ENCODE measurements at regions not wholly inside any gene's neighbourhood (a gene's known extent, or its start where the extent isn't known, plus 50 kb on each side); places are given as distances from the start of the nearest gene placed in this dataset.

DNA sequence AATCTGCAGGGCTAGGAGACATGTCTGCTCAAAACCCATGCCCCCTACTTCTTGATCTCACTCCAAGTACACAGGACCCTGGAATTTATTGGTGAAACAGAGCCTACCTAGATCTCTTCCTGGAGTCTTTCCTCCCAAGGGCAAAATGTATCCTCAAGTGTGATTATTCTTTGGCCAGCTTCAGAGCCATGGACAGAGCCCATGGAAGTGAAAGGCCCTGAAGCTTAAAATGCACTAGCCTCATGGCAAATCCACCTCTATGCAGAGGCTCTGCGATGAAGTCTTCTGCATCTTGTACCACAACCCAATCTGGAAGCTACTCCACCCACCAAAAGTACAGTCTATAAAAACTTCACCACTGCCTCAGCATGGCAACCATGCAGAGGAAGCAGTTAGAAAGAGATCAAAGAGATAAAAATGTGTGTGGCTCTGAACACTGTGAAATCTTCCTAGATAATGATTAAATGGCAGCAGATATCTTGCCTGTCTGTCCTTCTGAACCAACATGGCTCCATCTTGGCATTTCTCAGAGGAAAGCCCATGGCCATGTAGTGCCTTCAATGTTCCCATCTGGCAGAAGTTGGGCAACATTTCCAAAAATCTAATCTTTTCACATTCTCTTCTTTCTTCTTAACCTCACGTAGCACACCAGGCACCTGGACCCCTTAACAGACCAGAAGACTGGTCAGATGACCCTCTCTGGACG, 142.9 kb upstream of the KLF7 start:
- Histone ChIP-seq H3K27me3 (no peaks in the 10 kb centered on the region), H3K9me3 (no peaks in the 10 kb centered on the region), H3K36me3 (no peaks in the 10 kb centered on the region), H3K9ac (no peak overlapping the region), H3K4me2 (no peak overlapping the region), H3K27ac (no peak overlapping the region), H4K20me1 (no peaks in the 10 kb centered on the region), H3K4me1 (no peaks in the 10 kb centered on the region), H3K4me3 (no peak overlapping the region)
- TF ChIP-seq Cebpa-rat (IDR thresholded peaks at IDR 0.05) = no peak

DNA sequence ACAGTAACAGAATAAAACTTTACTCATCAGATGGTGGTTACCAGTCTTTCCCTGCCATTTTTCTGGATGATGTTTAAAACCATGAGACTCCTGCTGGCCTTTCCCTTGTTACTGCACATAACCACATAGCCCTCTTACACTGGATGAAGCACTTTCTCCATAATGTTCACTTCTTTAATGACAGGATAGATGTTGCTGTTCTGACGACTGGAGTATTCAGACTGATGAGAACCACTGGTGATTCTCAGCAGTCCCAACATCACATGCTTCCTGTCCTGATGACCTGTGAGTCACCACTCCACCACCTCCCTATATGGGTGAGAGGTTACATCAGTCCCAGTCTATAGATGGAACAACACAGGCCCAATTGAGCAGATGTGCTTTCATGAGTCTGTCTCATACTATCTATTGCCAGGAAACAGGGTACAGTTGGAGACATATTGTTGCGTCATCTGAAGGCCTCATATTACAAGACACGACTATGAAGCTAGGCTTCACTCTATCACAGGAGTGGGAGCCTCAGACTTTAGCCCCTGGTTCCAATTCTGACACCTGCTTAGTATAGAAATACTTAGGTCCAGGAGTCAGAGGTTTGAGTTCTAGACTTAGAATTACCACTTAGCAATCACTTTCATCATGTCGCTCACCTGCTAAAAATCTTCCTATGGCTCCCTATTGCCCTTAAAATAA, 145.7 kb upstream of the KLF7 start:
- Histone ChIP-seq H3K4me2 (no peak overlapping the region), H3K27ac (no peak overlapping the region), H3K4me3 (no peak overlapping the region)

DNA sequence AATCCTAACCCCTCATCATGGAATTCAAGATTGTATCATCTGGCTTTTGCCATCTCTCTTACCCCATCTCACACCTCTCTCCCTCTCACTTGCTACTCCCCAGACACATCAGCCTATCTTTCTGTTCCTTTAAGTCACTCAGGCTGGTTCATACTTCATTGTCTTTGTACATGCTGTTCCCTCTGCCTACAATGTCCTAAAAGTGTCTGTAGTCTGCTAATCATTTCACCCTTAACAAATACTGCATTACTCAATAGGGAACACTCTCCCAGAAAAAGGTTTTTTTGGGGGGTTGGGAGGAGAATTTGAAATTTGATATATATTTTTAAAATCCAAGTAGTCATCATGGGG, 146.2 kb upstream of the KLF7 start:
- H3K4me1 ChIP-seq = no peaks in the 10 kb centered on the region
- H3K4me2 ChIP-seq = no peak overlapping the region
- TF ChIP-seq Cebpa-rat (IDR thresholded peaks at IDR 0.05) = no peak
- no peaks in the 10 kb centered on the region for H3K9me3 ChIP-seq
- no peak overlapping the region for H3K9ac ChIP-seq
- no peak overlapping the region for H3K4me3 ChIP-seq
- no peaks in the 10 kb centered on the region for H4K20me1 ChIP-seq
- no peak overlapping the region for H3K27ac ChIP-seq
- no peaks in the 10 kb centered on the region for H3K36me3 ChIP-seq
- no peaks in the 10 kb centered on the region for H3K27me3 ChIP-seq

More for the DNA sequence above, 145.7 kb upstream of the KLF7 start:
- H3K36me3 ChIP-seq = no peaks in the 10 kb centered on the region
- H3K9ac ChIP-seq = no peak overlapping the region
- H3K9me3 ChIP-seq = no peaks in the 10 kb centered on the region
- no peak for TF ChIP-seq Cebpa-rat (IDR thresholded peaks at IDR 0.05)
- no peaks in the 10 kb centered on the region for H3K27me3 ChIP-seq
- H4K20me1 ChIP-seq = no peaks in the 10 kb centered on the region
- no peaks in the 10 kb centered on the region for H3K4me1 ChIP-seq

DNA sequence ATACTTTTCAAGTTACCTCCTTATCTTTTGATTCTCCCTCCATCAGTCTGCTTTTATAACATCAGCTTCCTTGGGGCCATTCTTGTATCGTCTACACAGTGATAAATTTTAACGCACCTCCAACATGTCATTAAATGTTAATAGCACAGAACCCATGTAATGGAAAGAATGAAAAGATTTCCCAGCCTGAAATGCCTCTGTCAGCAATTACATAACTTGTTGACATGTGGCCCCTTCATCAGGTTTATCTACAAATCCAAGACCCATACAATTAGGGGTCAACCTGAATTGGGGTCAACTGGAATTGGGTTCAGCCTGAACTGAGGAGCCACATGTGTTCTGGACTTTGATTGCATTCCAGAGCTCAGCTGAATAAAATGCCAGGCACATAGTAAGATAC, 148.2 kb upstream of the KLF7 start:
- Histone ChIP-seq H3K9me3 (no peaks in the 10 kb centered on the region), H3K4me1 (no peaks in the 10 kb centered on the region), H3K9ac (no peak overlapping the region), H3K4me2 (no peak overlapping the region), H3K4me3 (no peak overlapping the region), H3K36me3 (no peaks in the 10 kb centered on the region), H3K27me3 (no peaks in the 10 kb centered on the region), H4K20me1 (no peaks in the 10 kb centered on the region), H3K27ac (no peak overlapping the region)
- no peak for TF ChIP-seq Cebpa-rat (IDR thresholded peaks at IDR 0.05)

DNA sequence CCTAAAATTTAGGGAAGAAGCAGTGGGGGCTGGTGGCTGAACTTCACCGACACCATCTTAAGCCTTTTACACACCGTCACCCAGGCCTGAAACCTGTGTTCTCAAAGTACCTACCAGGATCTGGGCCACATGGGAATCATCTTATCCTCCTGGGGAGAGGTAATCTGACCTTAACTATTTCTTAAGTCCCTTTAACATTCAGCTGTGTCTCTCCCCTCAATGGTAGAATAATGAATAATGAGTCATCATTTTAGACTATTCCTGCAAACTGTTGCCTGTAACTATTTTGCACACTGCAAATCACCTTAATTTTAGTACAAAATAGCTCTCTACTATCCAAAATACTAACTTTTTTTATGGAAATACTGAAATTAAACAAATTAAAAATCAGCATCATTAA, 149.4 kb upstream of the KLF7 start:
- H3K4me3 ChIP-seq = no peak overlapping the region
- H3K36me3 ChIP-seq = no peaks in the 10 kb centered on the region
- H3K27me3 ChIP-seq = no peaks in the 10 kb centered on the region

DNA sequence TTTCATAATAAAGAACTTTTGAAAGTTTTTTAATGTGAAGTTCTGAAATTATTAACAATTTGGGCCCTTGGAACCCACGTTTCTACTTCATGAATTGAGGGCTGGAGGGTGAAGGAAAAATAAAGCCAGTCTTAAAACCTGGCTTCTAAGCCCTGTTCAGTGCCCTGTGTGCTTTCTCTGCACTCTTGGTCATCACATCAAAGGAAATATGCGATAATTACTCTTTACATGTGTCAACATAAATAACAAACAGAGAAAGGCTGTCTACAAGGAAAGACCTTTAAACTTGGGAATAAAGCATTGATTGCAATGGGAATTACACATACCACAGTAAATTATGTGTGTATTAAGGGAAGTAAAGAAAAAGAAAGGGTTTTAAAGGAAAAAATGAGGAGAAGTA, 150.7 kb upstream of the KLF7 start:
- H3K4me2 ChIP-seq = no peak overlapping the region
- H3K27me3 ChIP-seq = no peaks in the 10 kb centered on the region
- no peak overlapping the region for H3K27ac ChIP-seq
- no peak overlapping the region for H3K4me3 ChIP-seq
- H3K36me3 ChIP-seq = no peaks in the 10 kb centered on the region
- H3K9me3 ChIP-seq = no peaks in the 10 kb centered on the region
- no peaks in the 10 kb centered on the region for H3K4me1 ChIP-seq
- no peaks in the 10 kb centered on the region for H4K20me1 ChIP-seq
- TF ChIP-seq Cebpa-rat (IDR thresholded peaks at IDR 0.05) = no peak
- no peak overlapping the region for H3K9ac ChIP-seq

More for the DNA sequence above, 149.4 kb upstream of the KLF7 start:
- Histone ChIP-seq H3K4me2 (no peak overlapping the region), H3K9me3 (no peaks in the 10 kb centered on the region), H4K20me1 (no peaks in the 10 kb centered on the region), H3K27ac (no peak overlapping the region), H3K9ac (no peak overlapping the region), H3K4me1 (no peaks in the 10 kb centered on the region)
- TF ChIP-seq Cebpa-rat (IDR thresholded peaks at IDR 0.05) = no peak

DNA sequence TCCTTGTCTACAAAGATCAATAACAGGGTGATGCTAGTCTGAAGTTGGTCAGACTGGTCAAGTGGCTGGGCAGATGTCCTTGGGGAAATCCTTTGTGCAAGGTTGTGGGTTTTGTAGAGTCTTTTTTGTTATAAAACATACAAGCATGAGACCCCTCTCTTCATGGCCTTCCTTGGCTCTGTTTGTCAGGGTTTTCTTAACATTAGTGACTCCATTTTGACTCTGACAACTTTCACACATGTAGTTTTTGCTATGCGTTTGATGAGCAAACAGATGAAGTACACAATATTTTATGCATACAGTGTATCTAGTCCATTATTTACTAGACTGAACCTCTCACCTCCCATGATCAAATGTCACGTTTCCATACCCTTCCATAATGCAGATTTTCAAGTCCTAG, 151.2 kb upstream of the KLF7 start:
- Histone ChIP-seq H3K27me3 (no peaks in the 10 kb centered on the region), H3K4me2 (no peak overlapping the region), H4K20me1 (no peaks in the 10 kb centered on the region)

DNA sequence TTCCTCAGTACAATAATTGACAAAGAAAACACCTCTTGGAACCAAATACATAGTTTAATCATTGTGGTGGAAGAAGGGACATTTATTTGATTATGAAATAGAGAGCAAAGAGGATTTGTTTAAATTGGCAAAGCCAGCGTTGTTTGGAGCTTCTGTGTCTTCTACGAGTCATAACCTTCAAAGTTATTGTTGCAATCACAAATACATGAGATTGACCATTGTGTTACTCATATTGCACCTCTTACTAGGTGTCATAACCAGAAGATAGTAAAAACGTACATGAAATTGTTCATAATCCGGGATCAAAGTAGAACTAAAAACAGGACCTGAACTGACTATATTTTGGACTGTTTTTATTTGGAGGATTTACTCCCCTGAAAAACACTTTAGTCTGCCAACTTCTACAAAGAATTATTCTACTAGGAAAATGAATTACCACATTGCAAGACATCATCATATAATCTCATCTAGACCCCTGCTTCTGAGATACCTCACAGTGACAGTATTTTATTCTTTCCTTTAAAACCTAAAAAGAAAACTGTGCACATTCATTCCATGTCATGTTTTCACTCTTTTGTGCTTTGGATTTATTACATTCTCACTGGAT, 151.7 kb upstream of the KLF7 start:
- Histone ChIP-seq H3K4me1 (no peaks in the 10 kb centered on the region), H3K27ac (no peak overlapping the region), H3K4me2 (no peak overlapping the region), H3K9ac (no peak overlapping the region), H3K36me3 (no peaks in the 10 kb centered on the region), H4K20me1 (no peaks in the 10 kb centered on the region), H3K27me3 (no peaks in the 10 kb centered on the region), H3K4me3 (no peak overlapping the region), H3K9me3 (no peaks in the 10 kb centered on the region)
- no peak for TF ChIP-seq Cebpa-rat (IDR thresholded peaks at IDR 0.05)

More for the DNA sequence above, 151.2 kb upstream of the KLF7 start:
- no peak for TF ChIP-seq Cebpa-rat (IDR thresholded peaks at IDR 0.05)
- no peak overlapping the region for H3K4me3 ChIP-seq
- no peak overlapping the region for H3K27ac ChIP-seq
- no peak overlapping the region for H3K9ac ChIP-seq
- H3K4me1 ChIP-seq = no peaks in the 10 kb centered on the region
- no peaks in the 10 kb centered on the region for H3K9me3 ChIP-seq
- no peaks in the 10 kb centered on the region for H3K36me3 ChIP-seq

DNA sequence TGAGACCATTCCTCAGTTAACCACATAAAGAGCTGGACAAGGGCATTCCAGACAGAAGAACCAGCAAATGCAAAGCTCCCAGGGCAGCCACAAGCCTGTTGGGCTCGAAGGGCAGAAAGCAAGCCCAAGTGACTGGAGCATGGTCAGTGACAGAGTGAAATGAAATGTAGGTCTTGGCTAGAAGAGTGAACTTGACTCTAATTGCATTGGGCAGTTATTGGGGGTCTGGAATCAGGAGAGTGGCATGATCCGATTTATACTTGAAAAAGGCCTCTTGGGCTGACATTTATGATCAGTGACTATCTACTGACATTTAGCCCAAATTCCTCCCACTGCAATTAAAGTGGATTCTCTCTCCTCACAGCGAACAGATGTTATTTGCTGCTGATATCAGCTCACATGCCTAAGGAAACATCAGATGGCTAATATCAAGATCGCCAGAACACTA, 152.5 kb upstream of the KLF7 start:
- no peak overlapping the region for H3K9ac ChIP-seq
- no peak overlapping the region for H3K4me2 ChIP-seq
- H3K4me1 ChIP-seq = no peaks in the 10 kb centered on the region
- H3K4me3 ChIP-seq = no peak overlapping the region
- no peak overlapping the region for H3K27ac ChIP-seq
- H3K36me3 ChIP-seq = no peaks in the 10 kb centered on the region
- H3K9me3 ChIP-seq = no peaks in the 10 kb centered on the region
- TF ChIP-seq Cebpa-rat (IDR thresholded peaks at IDR 0.05) = no peak
- no peaks in the 10 kb centered on the region for H4K20me1 ChIP-seq
- no peaks in the 10 kb centered on the region for H3K27me3 ChIP-seq

DNA sequence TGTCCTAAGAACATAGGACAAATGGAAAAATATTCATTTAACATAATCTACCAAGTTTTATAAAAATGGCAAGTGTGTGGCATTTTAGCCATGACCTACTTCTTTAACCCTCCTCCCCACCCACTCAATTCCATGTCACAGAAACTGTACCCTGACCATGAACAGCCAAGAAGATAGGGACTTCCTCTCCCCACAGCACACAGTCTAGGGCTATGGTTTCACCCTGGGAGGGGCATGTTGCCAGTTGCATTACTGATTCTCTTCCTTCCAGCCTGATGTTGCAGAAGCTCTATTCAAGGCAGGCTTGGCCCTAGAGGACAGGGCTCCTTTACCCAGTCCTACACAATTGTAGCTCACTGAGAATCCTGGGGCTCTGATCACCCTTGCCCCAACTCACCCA, 153.6 kb upstream of the KLF7 start:
- Histone ChIP-seq H3K4me1 (no peaks in the 10 kb centered on the region), H3K9me3 (no peaks in the 10 kb centered on the region), H3K4me3 (no peak overlapping the region)

More for the DNA sequence above, 153.6 kb upstream of the KLF7 start:
- no peaks in the 10 kb centered on the region for H4K20me1 ChIP-seq
- TF ChIP-seq Cebpa-rat (IDR thresholded peaks at IDR 0.05) = no peak
- H3K27ac ChIP-seq = no peak overlapping the region
- H3K9ac ChIP-seq = no peak overlapping the region
- H3K36me3 ChIP-seq = no peaks in the 10 kb centered on the region
- no peak overlapping the region for H3K4me2 ChIP-seq
- no peaks in the 10 kb centered on the region for H3K27me3 ChIP-seq
